ENCODE measurements at regions not wholly inside any gene's neighbourhood (a gene's known extent, or its start where the extent isn't known, plus 50 kb on each side); places are given as distances from the start of the nearest gene placed in this dataset.
"Not testable (repeated sequence)": the region's sequence is repeated elsewhere in the genome, so short reads cannot be mapped to it uniquely, and the experiment has no call there.

DNA sequence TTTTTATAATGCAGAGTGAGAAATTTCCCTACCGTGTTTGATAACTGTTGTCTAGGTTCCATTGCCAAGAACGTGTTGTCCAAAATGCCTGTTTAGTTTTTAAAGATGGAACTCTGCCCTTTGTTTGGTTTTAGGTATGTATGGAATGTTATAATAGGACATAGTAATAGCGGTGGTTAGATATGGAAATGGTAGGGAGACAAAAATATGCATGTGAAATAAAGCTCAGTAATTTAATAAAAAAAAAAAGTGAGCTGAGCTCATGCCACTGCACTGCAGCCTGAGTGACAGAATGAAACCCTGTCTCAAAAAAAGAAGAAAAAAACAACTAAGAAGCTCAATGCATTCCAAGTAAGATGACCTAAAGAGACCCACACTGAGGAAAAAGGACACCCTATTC, 72.9 kb downstream of the ZNF783 start:
- Mint-ChIP-seq H3K27ac (no peak overlapping the region), H3K9me3 (peaks cover 0 to 9% (median 3%) of the 10 kb centered on the region in 11 donors), H3K27me3 (peaks cover 0 to 21% (median 8%) of the 10 kb centered on the region in 5 donors), H3K4me3 (no peak overlapping the region), H3K4me1 (no peaks in the 10 kb centered on the region), H3K36me3 (peaks cover 0 to 4% (median 0%) of the 10 kb centered on the region in 5 donors)
- CTCF ChIA-PET = no interaction called here
- ATAC-seq (no peak), DNase-seq (no peak)
- no peaks in the 10 kb centered on the region for H3K27me3 ChIP-seq (ENCODE audit: control insufficient read depth in 2 of 2, insufficient read depth in 2 of 2, low read length in 2 of 2)
- no peaks in the 10 kb centered on the region for H3K9me3 ChIP-seq (ENCODE audit: control insufficient read depth in 2 of 3, low read length in 3 of 3)
- POLR2A ChIA-PET = no interaction called here
- intact Hi-C loops (cut with micrococcal nuclease) = no loop called here
- no peaks in the 10 kb centered on the region for H3K36me3 ChIP-seq (ENCODE audit: control insufficient read depth in 2 of 3, insufficient read depth in 3 of 3, low read length in 3 of 3)
- no peak overlapping the region for H3K4me3 ChIP-seq (ENCODE audit: low read length)
- H3K27ac ChIP-seq (ENCODE audit: low read depth, low read length) = no peak overlapping the region
- no peaks in the 10 kb centered on the region for H3K4me1 ChIP-seq (ENCODE audit: control insufficient read depth in 2 of 2, insufficient read depth in 2 of 2, low read length in 2 of 2)

GRCh38 chr7:149348758-149349369, 86.9 kb downstream of the ZNF783 start:
- DNase-seq (no peak), ATAC-seq (no peak)
- Histone ChIP-seq H3K4me3 (ENCODE audit: low read length) (no peak overlapping the region), H3K27me3 (ENCODE audit: control insufficient read depth in 2 of 2, insufficient read depth in 2 of 2, low read length in 2 of 2) (no peaks in the 10 kb centered on the region), H3K36me3 (ENCODE audit: control insufficient read depth in 2 of 3, insufficient read depth in 3 of 3, low read length in 3 of 3) (no peaks in the 10 kb centered on the region), H3K9me3 (ENCODE audit: control insufficient read depth in 2 of 3, low read length in 3 of 3) (peaks cover 0 to 10% (median 0%) of the 10 kb centered on the region in 3 experiments), H3K27ac (ENCODE audit: low read depth, low read length) (no peak overlapping the region), H3K4me1 (ENCODE audit: control insufficient read depth in 2 of 2, insufficient read depth in 2 of 2, low read length in 2 of 2) (no peaks in the 10 kb centered on the region)
- no peaks in the 10 kb centered on the region for H3K4me1 Mint-ChIP-seq
- intact Hi-C loops (cut with micrococcal nuclease) = no loop called here
- no peak overlapping the region for H3K27ac Mint-ChIP-seq
- CTCF ChIA-PET = no interaction called here
- peaks cover 0 to 16% (median 7%) of the 10 kb centered on the region in 5 donors for H3K36me3 Mint-ChIP-seq
- H3K27me3 Mint-ChIP-seq = peaks cover 2 to 29% (median 18%) of the 10 kb centered on the region in 5 donors
- POLR2A ChIA-PET = no interaction called here
- no peak overlapping the region for H3K4me3 Mint-ChIP-seq
- peaks cover 0 to 50% (median 25%) of the 10 kb centered on the region in 11 donors for H3K9me3 Mint-ChIP-seq

DNA sequence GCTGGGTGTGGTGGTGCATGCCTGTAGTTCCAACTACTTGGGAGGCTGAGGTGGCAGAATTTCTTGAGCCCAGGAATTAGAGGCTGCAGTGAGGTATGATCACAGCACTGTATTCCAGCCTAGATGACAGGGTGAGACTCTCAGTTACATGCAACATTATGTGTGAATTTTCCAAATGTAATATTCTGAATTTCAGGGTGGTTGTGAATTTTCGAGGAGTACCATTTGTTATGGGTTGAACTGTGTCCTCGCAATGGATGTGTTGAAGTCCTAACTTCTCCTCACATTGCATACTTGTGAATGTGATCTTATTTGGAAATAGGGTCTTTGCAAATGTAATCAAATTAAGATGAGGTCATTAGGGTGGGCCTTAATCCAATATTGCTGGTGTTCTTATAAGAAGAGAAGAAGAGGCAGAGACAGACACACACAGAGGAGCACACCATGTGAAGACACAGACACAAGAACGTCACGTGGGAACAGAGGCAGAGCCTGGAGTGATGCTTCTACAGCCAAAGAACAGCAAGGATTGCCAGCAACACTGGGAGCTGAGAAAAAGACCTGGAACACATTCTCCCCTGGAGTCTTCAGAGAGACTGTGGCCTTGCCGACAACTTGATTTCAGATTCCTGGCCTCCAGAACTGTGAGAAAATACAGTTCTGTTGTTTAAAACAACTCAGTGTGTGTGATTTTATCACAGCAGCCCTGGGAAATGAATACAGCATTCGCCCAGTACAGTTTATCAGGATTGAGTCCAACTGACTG, 91.9 kb downstream of the ZNF783 start:
- no peak overlapping the region for H3K27ac ChIP-seq (ENCODE audit: low read depth, low read length)
- no peak for DNase-seq
- no peak overlapping the region for H3K4me3 ChIP-seq (ENCODE audit: low read length)
- peaks cover 0 to 4% (median 0%) of the 10 kb centered on the region in 3 experiments for H3K9me3 ChIP-seq (ENCODE audit: control insufficient read depth in 2 of 3, low read length in 3 of 3)
- intact Hi-C loops (cut with micrococcal nuclease) = no loop called here
- Mint-ChIP-seq H3K27me3 (peaks cover 0 to 12% (median 0%) of the 10 kb centered on the region in 5 donors), H3K4me1 (no peaks in the 10 kb centered on the region), H3K4me3 (no peak overlapping the region), H3K27ac (no peak overlapping the region), H3K36me3 (no peaks in the 10 kb centered on the region), H3K9me3 (peaks cover 0 to 12% (median 7%) of the 10 kb centered on the region in 11 donors)
- H3K27me3 ChIP-seq (ENCODE audit: control insufficient read depth in 2 of 2, insufficient read depth in 2 of 2, low read length in 2 of 2) = no peaks in the 10 kb centered on the region
- H3K4me1 ChIP-seq (ENCODE audit: control insufficient read depth in 2 of 2, insufficient read depth in 2 of 2, low read length in 2 of 2) = no peaks in the 10 kb centered on the region
- CTCF ChIA-PET = no interaction called here
- ATAC-seq = no peak
- POLR2A ChIA-PET = no interaction called here
- H3K36me3 ChIP-seq (ENCODE audit: control insufficient read depth in 2 of 3, insufficient read depth in 3 of 3, low read length in 3 of 3) = no peaks in the 10 kb centered on the region

DNA sequence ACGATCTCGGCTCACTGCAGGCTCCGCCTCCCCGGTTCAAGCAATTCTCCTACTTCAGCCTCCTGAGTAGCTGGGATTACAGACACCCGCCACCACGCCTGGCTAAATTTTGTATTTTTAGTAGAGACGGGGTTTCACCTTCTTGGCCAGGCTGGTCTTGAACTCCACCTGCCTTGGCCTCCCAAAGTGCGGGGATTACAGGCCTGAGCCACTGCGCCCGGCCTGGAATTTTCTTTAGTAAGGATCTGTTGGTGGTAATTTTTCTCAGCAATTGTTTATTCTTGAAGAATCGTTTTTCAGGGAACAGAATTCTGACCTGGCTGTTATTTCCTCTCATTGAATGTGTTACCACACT, 93.0 kb downstream of the ZNF783 start:
- H3K27ac Mint-ChIP-seq, POLR2A ChIA-PET: not testable (repeated sequence)
- H3K27me3 Mint-ChIP-seq = peaks cover 0 to 15% (median under 1%) of the 10 kb centered on the region in 5 donors

DNA sequence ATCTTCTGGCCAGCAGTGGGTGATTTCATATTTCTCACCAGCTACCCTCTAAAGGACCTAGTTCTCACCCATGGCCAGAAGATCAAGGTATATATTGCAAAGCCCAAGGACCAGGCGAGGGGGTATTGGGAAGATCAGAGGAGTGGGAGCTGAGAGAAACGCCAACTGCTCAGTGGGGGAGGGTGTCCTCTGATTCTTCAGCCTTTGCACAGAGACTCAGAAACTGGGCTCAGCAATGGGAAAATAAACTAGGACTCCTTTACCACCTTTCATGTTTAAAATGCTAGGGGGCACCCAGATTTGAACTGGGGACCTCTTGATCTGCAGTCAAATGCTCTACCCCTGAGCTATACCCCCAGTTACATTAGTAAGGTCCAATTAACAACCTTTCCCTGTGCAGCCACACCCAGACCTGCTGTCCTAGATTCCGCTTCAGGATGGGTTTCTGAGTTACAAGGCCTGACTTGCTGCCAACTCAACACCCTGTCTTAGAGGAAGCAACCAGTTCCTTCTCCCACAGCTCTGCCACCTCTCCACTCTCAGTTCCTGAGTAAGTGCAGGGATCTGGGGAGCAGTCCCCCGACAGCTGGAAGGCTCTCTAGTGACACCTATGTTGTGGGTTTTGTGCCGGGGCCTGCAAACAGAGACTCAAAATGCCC, 93.5 kb downstream of the ZNF783 start:
- Mint-ChIP-seq H3K9me3 (peaks cover 0 to 10% (median 6%) of the 10 kb centered on the region in 11 donors), H3K4me3 (no peak overlapping the region), H3K36me3 (peaks cover 0 to 4% (median 0%) of the 10 kb centered on the region in 5 donors), H3K4me1 (no peaks in the 10 kb centered on the region), H3K27ac (no peak overlapping the region), H3K27me3 (peaks cover 0 to 15% (median under 1%) of the 10 kb centered on the region in 5 donors)
- intact Hi-C loops (cut with micrococcal nuclease) = no loop called here
- Histone ChIP-seq H3K4me1 (ENCODE audit: control insufficient read depth in 2 of 2, insufficient read depth in 2 of 2, low read length in 2 of 2) (no peaks in the 10 kb centered on the region), H3K36me3 (ENCODE audit: control insufficient read depth in 2 of 3, insufficient read depth in 3 of 3, low read length in 3 of 3) (no peaks in the 10 kb centered on the region), H3K4me3 (ENCODE audit: low read length) (no peak overlapping the region), H3K9me3 (ENCODE audit: control insufficient read depth in 2 of 3, low read length in 3 of 3) (peaks cover 0 to 3% (median 0%) of the 10 kb centered on the region in 3 experiments), H3K27ac (ENCODE audit: low read depth, low read length) (no peak overlapping the region), H3K27me3 (ENCODE audit: control insufficient read depth in 2 of 2, insufficient read depth in 2 of 2, low read length in 2 of 2) (no peaks in the 10 kb centered on the region)
- POLR2A ChIA-PET = no interaction called here
- CTCF ChIA-PET = interaction anchor here (0.6 to 1.2 kb wide), 2 partner anchors 25 to 46 kb away, joined by 3 to 8 read pairs; no protein-coding TSS in a partner anchor
- DNase-seq (no peak), ATAC-seq (no peak)

More for the DNA sequence above, 93.0 kb downstream of the ZNF783 start:
- H3K27me3 ChIP-seq (ENCODE audit: control insufficient read depth in 2 of 2, insufficient read depth in 2 of 2, low read length in 2 of 2); intact Hi-C loops (cut with micrococcal nuclease); H3K4me3 Mint-ChIP-seq; H3K36me3 ChIP-seq (ENCODE audit: control insufficient read depth in 2 of 3, insufficient read depth in 3 of 3, low read length in 3 of 3); H3K9me3 ChIP-seq (ENCODE audit: control insufficient read depth in 2 of 3, low read length in 3 of 3); DNase-seq; CTCF ChIA-PET; H3K4me1 ChIP-seq (ENCODE audit: control insufficient read depth in 2 of 2, insufficient read depth in 2 of 2, low read length in 2 of 2); H3K4me3 ChIP-seq (ENCODE audit: low read length); H3K27ac ChIP-seq (ENCODE audit: low read depth, low read length); H3K4me1 Mint-ChIP-seq; ATAC-seq; H3K36me3 Mint-ChIP-seq: not testable (repeated sequence)
- H3K9me3 Mint-ChIP-seq = peaks cover 0 to 10% (median 5%) of the 10 kb centered on the region in 11 donors

GRCh38 chr7:149362696-149363095, 98.2 kb downstream of the ZNF777 start:
- peaks cover 0 to 18% (median 13%) of the 10 kb centered on the region in 5 donors for H3K27me3 Mint-ChIP-seq
- H3K36me3 Mint-ChIP-seq = peaks cover 0 to 13% (median 7%) of the 10 kb centered on the region in 5 donors
- H3K9me3 Mint-ChIP-seq = peaks cover 3 to 29% (median 20%) of the 10 kb centered on the region in 11 donors
- no peaks in the 10 kb centered on the region for H3K27me3 ChIP-seq (ENCODE audit: control insufficient read depth in 2 of 2, insufficient read depth in 2 of 2, low read length in 2 of 2)
- POLR2A ChIA-PET = no interaction called here
- intact Hi-C loops (cut with micrococcal nuclease) = no loop called here
- no peak overlapping the region for H3K4me3 Mint-ChIP-seq
- no peaks in the 10 kb centered on the region for H3K4me1 ChIP-seq (ENCODE audit: control insufficient read depth in 2 of 2, insufficient read depth in 2 of 2, low read length in 2 of 2)
- H3K27ac Mint-ChIP-seq = no peak overlapping the region
- H3K4me1 Mint-ChIP-seq = no peaks in the 10 kb centered on the region
- no peak overlapping the region for H3K4me3 ChIP-seq (ENCODE audit: low read length)
- no peak overlapping the region for H3K27ac ChIP-seq (ENCODE audit: low read depth, low read length)
- H3K9me3 ChIP-seq (ENCODE audit: control insufficient read depth in 2 of 3, low read length in 3 of 3) = peaks cover 0 to 8% (median 0%) of the 10 kb centered on the region in 3 experiments
- no peaks in the 10 kb centered on the region for H3K36me3 ChIP-seq (ENCODE audit: control insufficient read depth in 2 of 3, insufficient read depth in 3 of 3, low read length in 3 of 3)
- ATAC-seq (no peak), DNase-seq (no peak)
- CTCF ChIA-PET = no interaction called here
